ENCODE measurements at regions not wholly inside any gene's neighbourhood (a gene's known extent, or its start where the extent isn't known, plus 50 kb on each side); places are given as distances from the start of the nearest gene placed in this dataset.

DNA sequence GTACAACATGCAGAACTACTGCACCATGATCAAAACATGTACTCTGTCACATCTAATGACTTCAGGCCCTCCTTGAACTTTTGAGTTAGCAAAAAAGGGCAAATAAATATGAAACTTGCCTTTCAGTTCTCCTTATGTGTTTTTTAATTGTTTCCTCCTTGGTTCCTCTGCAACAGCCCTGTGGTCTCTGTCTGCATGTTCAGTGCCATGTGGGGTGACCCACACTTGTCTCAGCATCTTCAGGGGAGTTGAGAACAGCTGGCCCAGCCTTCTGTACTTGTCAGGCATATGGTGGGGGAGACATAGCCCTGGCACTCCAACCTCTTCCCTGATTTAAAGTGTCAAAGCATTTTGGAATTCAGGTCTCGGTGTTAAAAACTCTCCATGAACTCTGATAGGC, 188.0 kb upstream of the PGRMC2 start:
- DNase-seq: no peak

GRCh38 chr4:128471576-128471975, 184.0 kb upstream of the PGRMC2 start:
- DNase-seq: no peak

DNA sequence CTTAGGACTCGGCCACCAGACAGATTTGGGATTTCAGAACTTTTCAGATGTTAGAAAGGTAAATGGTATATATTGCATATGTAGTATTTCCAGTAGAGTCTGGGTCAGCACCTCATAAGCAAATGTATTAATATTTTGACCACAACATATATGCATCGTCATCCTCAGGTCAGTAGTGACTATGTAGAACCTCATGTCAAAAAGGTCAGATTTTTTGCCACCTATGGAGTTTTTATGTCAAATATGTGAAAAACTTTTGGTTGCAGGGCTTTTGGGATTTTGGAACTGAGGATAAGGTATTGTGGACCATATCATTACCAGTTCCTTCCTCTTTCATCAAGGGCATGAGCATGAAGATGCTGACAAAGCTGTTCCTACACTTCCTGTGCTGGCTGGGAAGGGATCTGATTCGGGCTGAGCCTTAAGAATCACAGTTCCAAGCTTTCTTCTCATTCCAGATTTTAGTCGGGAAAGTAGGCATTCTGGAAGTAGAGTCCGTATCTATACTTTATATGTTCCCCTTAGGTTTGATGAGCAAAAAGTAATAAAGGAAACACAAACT, 183.0 kb upstream of the PGRMC2 start:
- no peak for DNase-seq

DNA sequence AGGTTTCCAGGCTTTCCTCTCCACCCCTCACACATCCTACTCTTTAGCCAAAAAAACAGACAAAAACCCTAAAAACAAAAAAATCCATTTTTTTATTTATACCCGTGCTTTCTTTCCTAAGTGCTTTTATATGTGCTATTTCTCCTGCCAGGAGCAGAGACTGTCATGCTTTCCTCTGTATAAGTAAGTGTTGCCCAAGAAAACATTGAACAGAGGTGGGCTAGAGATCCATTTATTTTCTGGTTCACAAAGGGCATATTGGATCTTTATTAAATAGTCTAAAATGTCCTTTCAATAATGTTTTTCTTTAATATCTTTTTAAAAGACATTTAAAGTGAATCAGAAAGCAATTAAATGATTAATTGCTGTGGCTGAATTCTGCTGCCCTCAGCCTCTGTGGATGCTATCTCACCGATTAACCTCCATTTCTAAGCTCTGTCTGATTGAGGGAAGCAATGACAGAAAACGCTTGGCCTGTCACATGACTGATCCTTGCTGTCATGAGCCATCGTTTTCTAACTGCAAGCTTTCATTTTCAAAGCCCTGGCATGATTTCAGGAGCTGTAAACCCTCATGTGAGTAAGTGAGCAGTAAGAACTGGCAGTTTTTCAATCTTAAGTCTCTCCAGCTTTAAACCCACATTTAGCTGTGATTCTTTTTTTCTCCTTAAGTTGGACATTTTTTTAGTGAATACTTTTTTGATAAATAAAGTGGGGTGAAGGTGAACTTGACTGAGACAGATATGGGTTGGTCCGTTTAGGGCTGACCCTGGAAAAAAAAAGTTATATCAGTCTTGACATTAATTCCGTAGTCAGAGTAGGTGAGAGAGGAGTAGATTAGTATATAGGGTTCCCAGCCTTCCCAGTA, 180.7 kb upstream of the PGRMC2 start:
- no peak for DNase-seq

DNA sequence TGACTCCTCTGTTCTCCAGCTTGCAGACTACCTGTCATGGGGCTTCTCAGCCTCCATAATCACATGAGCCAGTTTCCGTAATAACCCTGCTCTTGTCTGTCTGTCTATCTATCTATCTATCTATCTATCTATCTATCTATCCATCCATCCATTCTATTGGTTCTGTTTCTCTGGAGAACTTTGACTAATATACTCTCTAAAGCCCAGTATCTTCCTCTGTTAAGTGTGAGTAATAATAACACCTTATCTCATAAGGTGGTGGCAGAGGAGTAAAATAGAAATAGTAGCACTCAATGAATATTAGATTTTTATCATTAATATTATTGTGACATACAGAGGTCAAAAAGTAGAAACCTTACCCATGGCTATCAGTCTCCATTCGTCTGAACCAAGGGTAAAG, 177.9 kb upstream of the PGRMC2 start:
- DNase-seq: no peak

DNA sequence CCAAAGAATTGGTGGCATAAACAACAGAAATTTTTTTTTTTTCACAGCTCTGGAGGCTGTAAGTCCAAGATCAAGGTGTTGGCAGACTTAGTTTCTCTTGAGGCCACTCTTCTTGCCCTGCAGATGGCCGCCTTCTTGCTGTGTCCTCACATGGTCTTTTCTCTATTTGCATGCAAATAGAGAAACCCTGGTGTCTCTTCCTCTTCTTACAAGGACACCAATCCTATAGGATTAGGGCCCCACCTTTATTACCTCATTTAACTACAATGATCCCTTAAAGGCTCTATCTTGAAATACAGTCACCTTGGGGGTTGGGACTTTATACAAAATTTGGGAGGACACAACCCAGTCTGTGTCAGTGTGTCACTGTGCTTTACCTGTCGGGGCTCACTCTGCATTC, 175.4 kb upstream of the PGRMC2 start:
- no peak for DNase-seq

DNA sequence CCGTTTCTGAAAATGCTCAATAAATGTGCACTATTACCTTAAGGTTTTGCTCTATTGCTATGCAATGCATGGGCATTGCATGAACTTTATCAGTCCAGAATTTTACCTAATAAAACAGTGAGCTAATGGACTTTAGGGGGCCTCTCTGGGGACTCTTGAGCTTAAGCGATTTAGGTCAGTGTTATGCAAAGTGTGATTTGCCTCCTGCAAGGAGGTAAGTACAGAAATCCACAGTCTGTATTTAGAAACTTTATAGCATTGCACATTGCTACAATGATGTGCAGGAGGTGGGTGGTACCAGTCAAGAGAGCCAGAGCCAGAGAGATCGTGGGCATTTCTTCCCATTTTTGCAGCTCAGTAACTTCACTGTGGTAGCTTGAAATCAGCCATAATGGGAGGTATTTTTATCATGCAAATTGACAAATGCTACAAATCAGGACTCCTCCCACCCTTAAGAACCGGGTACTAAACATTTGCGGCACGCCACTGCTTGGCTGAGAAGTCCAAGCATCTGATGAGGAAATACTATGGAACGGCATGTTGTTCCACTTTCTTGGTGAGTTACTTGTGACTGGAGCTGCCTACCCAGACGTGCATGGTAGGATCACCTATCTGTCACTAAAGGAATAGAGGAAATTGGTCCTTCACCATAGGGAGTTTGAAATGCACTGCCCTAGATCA, 174.6 kb upstream of the PGRMC2 start:
- DNase-seq: no peak

- no peak for DNase-seq
These were observed 173.9 kb upstream of the PGRMC2 start for GRCh38 chr4:128461291-128462102.

GRCh38 chr4:128459547-128459946, 171.9 kb upstream of the PGRMC2 start:
- DNase-seq: no peak

DNA sequence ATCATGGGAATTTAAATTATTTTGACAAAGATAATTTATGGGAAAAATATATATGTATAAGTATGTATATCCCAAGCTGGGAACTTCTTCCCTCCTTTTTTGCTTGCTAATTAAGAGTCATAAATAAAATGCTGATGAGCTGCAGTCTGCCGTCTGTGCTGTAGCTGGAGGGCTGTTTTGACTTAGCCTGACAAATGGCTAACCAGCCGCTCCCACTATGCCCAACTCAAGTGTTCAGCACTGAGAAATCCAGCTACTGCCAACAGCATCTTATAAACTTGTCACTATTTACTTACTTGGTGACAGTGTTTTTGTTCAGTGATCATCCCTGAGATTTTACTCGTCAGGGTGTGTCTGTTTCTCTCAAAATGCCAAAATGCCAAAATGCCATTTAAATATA, 171.2 kb upstream of the PGRMC2 start:
- DNase-seq: no peak

- DNase-seq: no peak
These were observed 170.1 kb upstream of the PGRMC2 start for GRCh38 chr4:128457726-128458125.

DNA sequence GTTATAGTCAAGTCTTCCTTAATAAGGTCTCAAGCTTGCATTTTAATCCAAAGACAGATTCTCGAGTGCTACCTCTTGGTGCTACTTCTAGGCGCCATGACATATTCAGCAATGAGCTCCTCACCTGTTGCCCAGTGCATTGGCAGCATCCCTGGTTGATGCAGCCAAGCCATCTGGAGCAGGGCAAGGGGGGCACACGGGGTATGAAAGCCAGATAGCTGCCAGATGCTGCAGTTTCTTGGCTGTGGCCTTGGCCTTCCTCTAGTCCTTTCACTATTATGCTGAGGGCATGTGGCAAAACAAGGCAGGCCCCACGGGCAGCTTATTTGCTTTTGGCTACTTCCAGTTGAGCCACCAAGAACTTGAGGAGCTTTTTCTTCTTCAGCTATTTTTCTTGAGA, 168.6 kb upstream of the PGRMC2 start:
- DNase-seq: no peak

- DNase-seq: no peak
These were observed 167.9 kb upstream of the PGRMC2 start for GRCh38 chr4:128455480-128455879.

GRCh38 chr4:128454881-128455280, 167.3 kb upstream of the PGRMC2 start:
- DNase-seq: no peak

GRCh38 chr4:128454281-128454871, 166.8 kb upstream of the PGRMC2 start:
- peak; percentile 21 to 57 (median 34) for DNase-seq

GRCh38 chr4:128452415-128452814, 164.8 kb upstream of the PGRMC2 start:
- no peak for DNase-seq

GRCh38 chr4:128451270-128451905, 163.8 kb upstream of the PGRMC2 start:
- DNase-seq: no peak

DNA sequence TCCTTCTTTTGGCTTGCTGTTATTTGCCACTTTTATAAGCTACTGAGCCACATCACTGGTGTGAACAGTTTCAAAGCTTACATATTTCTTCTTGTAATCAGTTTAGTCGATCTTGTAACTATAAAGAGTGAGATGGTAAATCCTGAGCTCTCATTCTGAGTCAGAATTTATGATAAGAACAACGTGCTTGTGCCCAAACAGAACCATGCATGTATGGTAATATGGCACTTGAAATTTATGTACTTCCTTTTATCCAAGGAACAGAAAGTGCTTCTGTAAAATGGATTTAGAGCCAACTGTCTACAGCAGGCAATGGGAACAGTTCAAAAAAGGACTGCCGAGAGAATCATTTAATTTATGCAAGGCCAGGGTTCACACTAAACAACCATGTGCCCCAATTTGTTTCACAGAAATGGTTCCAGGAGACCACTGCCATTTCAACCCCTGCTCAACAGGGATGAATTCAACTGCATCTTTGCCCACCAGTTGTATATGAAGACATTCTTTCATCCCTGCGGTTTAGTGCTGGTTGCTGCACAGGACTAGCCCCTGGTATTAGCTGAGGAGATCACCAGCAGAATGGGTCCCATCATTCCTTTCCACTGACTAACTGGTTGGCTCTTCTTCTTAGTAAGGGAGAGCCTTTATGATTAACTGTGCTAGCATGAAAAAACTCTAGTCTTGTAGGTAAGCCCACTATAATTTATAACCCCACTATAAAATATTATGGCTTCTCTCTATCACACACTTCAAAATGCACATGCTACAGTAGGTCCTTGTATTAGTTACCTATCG, 162.9 kb upstream of the PGRMC2 start:
- no peak for DNase-seq

- no peak for DNase-seq
These were observed 161.6 kb upstream of the PGRMC2 start for GRCh38 chr4:128449251-128449650.

DNA sequence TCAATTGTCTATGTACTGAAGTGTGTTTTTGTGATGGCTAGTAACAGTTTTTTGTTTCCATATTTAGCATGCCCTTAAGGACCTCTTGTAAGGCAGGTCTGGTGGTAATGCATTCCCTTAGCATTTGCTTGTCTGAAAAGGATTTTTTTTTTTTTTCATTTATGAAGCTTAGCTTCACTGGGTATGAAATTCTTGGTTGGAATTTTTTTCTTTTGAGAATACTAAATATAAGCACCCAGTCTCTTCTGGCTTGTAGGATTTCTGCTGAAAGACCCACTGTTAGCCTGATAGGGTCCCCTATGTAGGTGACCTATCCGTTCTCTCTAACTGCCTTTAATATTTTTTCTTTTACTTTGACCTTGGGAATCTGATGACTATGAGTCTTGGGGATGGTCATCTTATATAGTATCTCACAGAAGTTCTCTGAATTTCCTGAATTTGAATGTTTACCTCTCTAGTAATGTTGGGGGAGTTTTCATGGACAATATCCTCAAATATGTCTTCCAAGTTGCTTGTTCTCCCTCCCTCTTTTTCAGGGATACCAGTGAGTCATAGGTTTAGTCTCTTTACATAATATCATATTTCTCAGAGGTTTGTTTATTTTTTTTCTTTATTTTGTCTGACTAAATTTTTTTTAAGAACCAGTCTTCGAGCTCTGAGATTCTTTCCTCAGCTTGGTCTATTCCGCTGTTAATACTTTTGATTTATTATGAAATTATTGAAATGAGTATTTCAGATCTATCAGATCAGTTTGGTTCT, 157.1 kb upstream of the PGRMC2 start:
- no peak for DNase-seq

DNA sequence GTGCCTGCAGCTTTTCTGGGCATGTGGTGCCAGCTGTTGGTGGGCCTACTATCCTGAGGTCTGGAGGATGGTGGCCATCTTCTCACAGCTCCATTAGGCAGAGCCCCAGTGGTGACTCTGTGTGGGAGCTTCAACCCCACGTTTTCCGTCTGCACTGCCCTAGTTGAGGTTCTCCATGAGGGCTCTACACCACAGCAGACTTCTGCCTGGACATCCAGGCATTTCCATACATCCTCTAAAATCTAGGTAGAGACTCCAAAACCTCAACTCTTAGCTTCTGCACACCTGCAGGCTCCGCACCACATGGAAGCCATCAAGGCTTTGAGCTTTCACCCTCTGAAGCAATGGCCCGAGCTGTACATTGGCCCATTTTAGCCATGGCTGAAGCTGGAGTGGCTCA, 153.3 kb upstream of the PGRMC2 start:
- DNase-seq: no peak

Data from stimulated activated naive CD4-positive, alpha-beta T cell (primary cell).